Loucy (cell line): ENCODE measurements at regions not wholly inside any gene's neighbourhood (a gene's known extent, or its start where the extent isn't known, plus 50 kb on each side); places are given as distances from the start of the nearest gene placed in this dataset.

Experiments
- EZH2phosphoT487 ChIP-seq: fragments of 200-600 bp; IDR thresholded peaks from 2 replicates; pipeline ENCODE4 v1.6.1; 2018; ENCODE audit warnings: antibody characterized with exemption, mild to moderate bottlenecking, moderate library complexity, borderline replicate concordance
- TF ChIP-seq, protein P1 (sequence below): fragments of 200-600 bp; sonication (generic); conservative IDR thresholded peaks from 2 replicates; pipeline ENCODE4 v1.5.1; 2014; ENCODE audit warnings: mild to moderate bottlenecking, antibody characterized with exemption, low read length

GRCh38 chr16:60120586-60120985 is 1386.5 kb upstream of the GOT2 start:
- TF ChIP-seq, protein P1, sequence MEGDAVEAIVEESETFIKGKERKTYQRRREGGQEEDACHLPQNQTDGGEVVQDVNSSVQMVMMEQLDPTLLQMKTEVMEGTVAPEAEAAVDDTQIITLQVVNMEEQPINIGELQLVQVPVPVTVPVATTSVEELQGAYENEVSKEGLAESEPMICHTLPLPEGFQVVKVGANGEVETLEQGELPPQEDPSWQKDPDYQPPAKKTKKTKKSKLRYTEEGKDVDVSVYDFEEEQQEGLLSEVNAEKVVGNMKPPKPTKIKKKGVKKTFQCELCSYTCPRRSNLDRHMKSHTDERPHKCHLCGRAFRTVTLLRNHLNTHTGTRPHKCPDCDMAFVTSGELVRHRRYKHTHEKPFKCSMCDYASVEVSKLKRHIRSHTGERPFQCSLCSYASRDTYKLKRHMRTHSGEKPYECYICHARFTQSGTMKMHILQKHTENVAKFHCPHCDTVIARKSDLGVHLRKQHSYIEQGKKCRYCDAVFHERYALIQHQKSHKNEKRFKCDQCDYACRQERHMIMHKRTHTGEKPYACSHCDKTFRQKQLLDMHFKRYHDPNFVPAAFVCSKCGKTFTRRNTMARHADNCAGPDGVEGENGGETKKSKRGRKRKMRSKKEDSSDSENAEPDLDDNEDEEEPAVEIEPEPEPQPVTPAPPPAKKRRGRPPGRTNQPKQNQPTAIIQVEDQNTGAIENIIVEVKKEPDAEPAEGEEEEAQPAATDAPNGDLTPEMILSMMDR = no peak
- no peak for TF ChIP-seq EZH2phosphoT487
